ENCODE measurements at regions not wholly inside any gene's neighbourhood (a gene's known extent, or its start where the extent isn't known, plus 50 kb on each side); places are given as distances from the start of the nearest gene placed in this dataset.

- Mint-ChIP-seq H3K27ac (ENCODE audit: unreplicated experiment) (no peak overlapping the region), H3K4me3 (ENCODE audit: unreplicated experiment) (no peak overlapping the region), H3K27me3 (ENCODE audit: insufficient read depth, unreplicated experiment) (peaks cover 3% of the 10 kb centered on the region), H3K9me3 (ENCODE audit: unreplicated experiment) (no peaks in the 10 kb centered on the region), H3K36me3 (ENCODE audit: insufficient read depth, unreplicated experiment) (no peaks in the 10 kb centered on the region), H3K4me1 (ENCODE audit: low read depth, unreplicated experiment) (no peaks in the 10 kb centered on the region)
- H3K4me1 ChIP-seq = no peaks in the 10 kb centered on the region
- CTCF ChIA-PET = no interaction called here
- no peaks in the 10 kb centered on the region for H3K36me3 ChIP-seq (ENCODE audit: control insufficient read depth, insufficient read depth, low read length)
- POLR2A ChIA-PET = no interaction called here
- H3K27me3 ChIP-seq (replicated peaks; ENCODE audit: control insufficient read depth, insufficient read depth, low read length) = no peaks in the 10 kb centered on the region
- no peak for TF ChIP-seq CTCF (IDR thresholded peaks at IDR 0.05; ENCODE audit: insufficient read depth in 1 of 2, low read depth in 1 of 2, low read length in 1 of 2, severe bottlenecking in 1 of 2, unreplicated experiment in 1 of 2)
- no peaks in the 10 kb centered on the region for H3K9me3 ChIP-seq
- BruUV-seq (replicated peaks) = no TSS peak
- H3K4me3 ChIP-seq (ENCODE audit: low read depth, low read length) = no peak overlapping the region
- no peak for DNase-seq
- intact Hi-C loops (cut with micrococcal nuclease; ENCODE audit: unreplicated experiment) = no loop called here
Observed at GRCh38 chr4:100722866-100723459, 205.1 kb upstream of the EMCN start.

GRCh38 chr4:100722133-100722532 is 204.3 kb upstream of the EMCN start:
- POLR2A ChIA-PET = no interaction called here
- CTCF ChIA-PET = no interaction called here
- TF ChIP-seq CTCF (IDR thresholded peaks at IDR 0.05; ENCODE audit: insufficient read depth in 1 of 2, low read depth in 1 of 2, low read length in 1 of 2, severe bottlenecking in 1 of 2, unreplicated experiment in 1 of 2) = no peak
- Mint-ChIP-seq H3K36me3 (ENCODE audit: insufficient read depth, unreplicated experiment) (no peaks in the 10 kb centered on the region), H3K27ac (ENCODE audit: unreplicated experiment) (no peak overlapping the region), H3K27me3 (ENCODE audit: insufficient read depth, unreplicated experiment) (no peaks in the 10 kb centered on the region), H3K9me3 (ENCODE audit: unreplicated experiment) (no peaks in the 10 kb centered on the region), H3K4me3 (ENCODE audit: unreplicated experiment) (no peak overlapping the region), H3K4me1 (ENCODE audit: low read depth, unreplicated experiment) (no peaks in the 10 kb centered on the region)
- DNase-seq = no peak
- BruUV-seq (replicated peaks) = no TSS peak
- intact Hi-C loops (cut with micrococcal nuclease; ENCODE audit: unreplicated experiment) = no loop called here
- Histone ChIP-seq H3K36me3 (ENCODE audit: control insufficient read depth, insufficient read depth, low read length) (no peaks in the 10 kb centered on the region), H3K9me3 (no peaks in the 10 kb centered on the region), H3K27me3 (replicated peaks; ENCODE audit: control insufficient read depth, insufficient read depth, low read length) (no peaks in the 10 kb centered on the region), H3K4me3 (ENCODE audit: low read depth, low read length) (no peak overlapping the region), H3K4me1 (no peaks in the 10 kb centered on the region)

DNA sequence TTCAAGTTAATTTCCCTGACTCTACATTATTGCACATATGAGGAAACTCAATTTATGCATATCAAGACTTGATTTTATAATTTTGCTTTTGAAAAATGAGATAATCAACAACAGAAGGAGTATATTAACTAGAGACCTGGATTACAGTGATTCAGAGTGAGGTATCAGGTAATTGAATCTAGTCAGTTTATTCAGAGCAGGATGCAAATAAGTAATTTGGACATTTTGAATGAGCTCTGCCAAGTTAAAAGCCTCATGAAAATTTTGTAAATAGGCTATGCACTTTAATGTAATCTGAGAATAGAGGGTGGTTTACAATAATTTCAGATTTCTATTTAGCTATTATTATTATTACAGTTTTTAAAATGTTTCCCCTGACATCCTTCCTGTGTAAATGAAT is 203.7 kb upstream of the EMCN start:
- Histone ChIP-seq H3K9me3 (no peaks in the 10 kb centered on the region), H3K4me1 (no peaks in the 10 kb centered on the region), H3K4me3 (ENCODE audit: low read depth, low read length) (no peak overlapping the region), H3K27me3 (replicated peaks; ENCODE audit: control insufficient read depth, insufficient read depth, low read length) (no peaks in the 10 kb centered on the region), H3K36me3 (ENCODE audit: control insufficient read depth, insufficient read depth, low read length) (no peaks in the 10 kb centered on the region)
- Mint-ChIP-seq H3K4me3 (ENCODE audit: unreplicated experiment) (no peak overlapping the region), H3K27ac (ENCODE audit: unreplicated experiment) (no peak overlapping the region), H3K4me1 (ENCODE audit: low read depth, unreplicated experiment) (no peaks in the 10 kb centered on the region), H3K27me3 (ENCODE audit: insufficient read depth, unreplicated experiment) (no peaks in the 10 kb centered on the region), H3K36me3 (ENCODE audit: insufficient read depth, unreplicated experiment) (no peaks in the 10 kb centered on the region), H3K9me3 (ENCODE audit: unreplicated experiment) (no peaks in the 10 kb centered on the region)
- no TSS peak for BruUV-seq (replicated peaks)
- no peak for TF ChIP-seq CTCF (IDR thresholded peaks at IDR 0.05; ENCODE audit: insufficient read depth in 1 of 2, low read depth in 1 of 2, low read length in 1 of 2, severe bottlenecking in 1 of 2, unreplicated experiment in 1 of 2)
- ChIA-PET POLR2A (no interaction called here), CTCF (no interaction called here)
- no peak for DNase-seq
- intact Hi-C loops (cut with micrococcal nuclease; ENCODE audit: unreplicated experiment) = no loop called here

Data from Caco-2 (cell line).